ENCODE measurements at regions not wholly inside any gene's neighbourhood (a gene's known extent, or its start where the extent isn't known, plus 50 kb on each side); places are given as distances from the start of the nearest gene placed in this dataset.
A peak's percentile ranks its signal among the peaks of the same experiment; 100 is the strongest.

DNA sequence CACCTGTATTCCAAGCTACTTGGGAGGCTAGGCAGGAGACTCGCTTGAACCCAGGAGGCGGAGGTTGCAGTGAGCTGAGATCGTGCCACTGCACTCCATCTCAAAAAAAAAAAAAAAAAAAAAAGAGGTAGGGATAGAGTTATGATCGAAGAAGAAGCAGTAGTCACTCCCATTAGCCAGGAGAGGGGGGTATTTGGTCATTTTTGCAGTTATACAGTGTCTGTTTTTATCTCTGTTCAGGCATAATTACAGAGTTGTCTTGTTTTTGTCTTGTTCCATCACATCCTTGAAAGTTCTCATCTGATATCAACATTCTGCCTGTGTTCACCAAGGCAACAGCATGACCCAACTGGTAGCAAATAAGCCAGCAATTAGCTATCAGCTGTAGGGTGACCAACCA is 98.5 kb upstream of the TMPO start:
- Mint-ChIP-seq H3K27ac (no peak overlapping the region), H3K4me3 (no peak overlapping the region), H3K36me3 (no peaks in the 10 kb centered on the region), H3K4me1 (peaks cover 0 to 6% (median 0%) of the 10 kb centered on the region in 4 donors), H3K9me3 (no peaks in the 10 kb centered on the region), H3K27me3 (peaks cover 5 to 10% (median 7%) of the 10 kb centered on the region in 5 donors)
- no peak for ATAC-seq
- no peak for DNase-seq
- POLR2A ChIA-PET, result no interaction called here

DNA sequence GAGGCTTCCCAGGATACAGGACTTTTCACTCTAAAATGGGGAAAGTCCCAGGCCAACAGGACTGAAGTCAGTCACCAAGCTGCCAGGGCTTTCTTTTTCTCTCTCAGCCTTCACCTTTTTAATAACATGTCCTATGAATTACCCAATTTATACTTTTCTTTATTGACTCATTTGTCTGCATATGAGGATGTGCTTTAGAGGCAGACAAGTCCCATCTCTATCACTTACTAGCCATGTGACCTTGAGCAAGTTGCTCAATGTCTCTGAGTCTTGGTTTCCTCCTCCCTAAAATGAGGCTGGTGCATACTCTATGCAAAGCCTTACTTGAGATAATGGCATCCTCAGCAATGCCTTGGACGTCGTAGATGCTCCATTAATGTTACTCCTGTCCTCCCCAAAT is 98.1 kb upstream of the TMPO start:
- Mint-ChIP-seq H3K4me3 (no peak overlapping the region), H3K27me3 (peaks cover 5 to 11% (median 9%) of the 10 kb centered on the region in 5 donors), H3K9me3 (no peaks in the 10 kb centered on the region), H3K27ac (no peak overlapping the region), H3K36me3 (no peaks in the 10 kb centered on the region), H3K4me1 (peaks cover 0 to 6% (median 0%) of the 10 kb centered on the region in 4 donors)
- ATAC-seq, result no peak
- DNase-seq, result no peak
- POLR2A ChIA-PET, result no interaction called here

DNA sequence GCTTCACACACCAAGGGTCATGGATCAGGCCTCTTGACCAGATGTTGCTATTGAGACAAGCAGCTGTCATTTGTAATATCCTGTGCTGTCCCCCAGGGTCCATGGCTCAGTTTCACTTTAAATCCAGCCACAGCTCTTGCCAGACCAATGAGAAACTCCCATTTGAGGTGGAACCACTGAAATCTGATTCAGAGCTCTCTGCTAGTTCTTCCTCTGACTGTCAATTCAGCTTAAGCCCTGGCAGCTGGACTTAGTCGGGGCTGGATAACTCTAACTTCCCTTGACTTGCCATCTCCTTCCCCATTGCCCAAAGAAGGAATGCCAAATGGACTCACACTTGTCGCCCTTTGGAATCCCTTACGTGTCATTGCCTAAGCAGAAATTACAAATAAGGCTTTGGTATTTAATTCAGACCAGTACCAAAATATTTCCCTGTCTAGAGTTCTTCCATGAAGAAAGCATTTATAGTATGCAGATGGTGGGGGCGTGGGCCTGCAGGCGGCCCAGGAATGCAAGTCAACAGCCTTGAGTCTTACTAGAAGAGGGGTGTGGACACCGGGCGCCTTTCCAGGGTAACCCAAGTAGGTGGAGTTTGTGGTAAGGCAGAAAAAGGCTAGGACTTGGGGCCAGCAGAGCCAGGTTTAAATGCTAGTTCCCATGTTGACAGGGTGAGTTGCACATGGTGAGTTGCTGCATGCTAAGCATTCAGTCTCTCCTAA is 96.9 kb upstream of the TMPO start:
- Mint-ChIP-seq H3K27me3 (peaks cover 5 to 11% (median 9%) of the 10 kb centered on the region in 5 donors), H3K4me3 (no peak overlapping the region), H3K36me3 (no peaks in the 10 kb centered on the region), H3K27ac (no peak overlapping the region), H3K9me3 (no peaks in the 10 kb centered on the region), H3K4me1 (peaks cover 0 to 6% (median 0%) of the 10 kb centered on the region in 4 donors)
- no peak for DNase-seq
- POLR2A ChIA-PET, result no interaction called here
- no peak for ATAC-seq

- POLR2A ChIA-PET, result no interaction called here
- ATAC-seq, result no peak
Measured at GRCh38 chr12:98419081-98419794, 96.2 kb upstream of the TMPO start.

GRCh38 chr12:98419795-98420404 is 95.5 kb upstream of the TMPO start:
- POLR2A ChIA-PET, result no interaction called here
- H3K4me1 Mint-ChIP-seq, result peaks cover 0 to 10% (median under 1%) of the 10 kb centered on the region in 4 donors
- H3K9me3 Mint-ChIP-seq, result no peaks in the 10 kb centered on the region
- H3K27me3 Mint-ChIP-seq, result peaks cover under 1 to 11% (median 6%) of the 10 kb centered on the region in 5 donors
- no peak for DNase-seq
- no peak overlapping the region for H3K27ac Mint-ChIP-seq
- H3K4me3 Mint-ChIP-seq, result no peak overlapping the region
- ATAC-seq, result no peak
- H3K36me3 Mint-ChIP-seq, result no peaks in the 10 kb centered on the region

More at GRCh38 chr12:98419081-98419794, 96.2 kb upstream of the TMPO start:
- DNase-seq, result no peak
- Mint-ChIP-seq H3K36me3 (no peaks in the 10 kb centered on the region), H3K9me3 (no peaks in the 10 kb centered on the region), H3K27ac (no peak overlapping the region), H3K27me3 (peaks cover 5 to 11% (median 9%) of the 10 kb centered on the region in 5 donors), H3K4me1 (peaks cover 0 to 6% (median 0%) of the 10 kb centered on the region in 4 donors), H3K4me3 (no peak overlapping the region)

GRCh38 chr12:98420461-98420860 is 94.9 kb upstream of the TMPO start:
- no peak for DNase-seq
- Mint-ChIP-seq H3K27me3 (peaks cover 0 to 11% (median 6%) of the 10 kb centered on the region in 5 donors), H3K36me3 (no peaks in the 10 kb centered on the region), H3K27ac (no peak overlapping the region), H3K9me3 (no peaks in the 10 kb centered on the region), H3K4me1 (peaks cover 0 to 10% (median 1%) of the 10 kb centered on the region in 4 donors), H3K4me3 (no peak overlapping the region)
- POLR2A ChIA-PET, result no interaction called here
- no peak for ATAC-seq

GRCh38 chr12:98421316-98421715 is 94.1 kb upstream of the TMPO start:
- no peak for ATAC-seq
- Mint-ChIP-seq H3K4me1 (peaks cover 0 to 10% (median 1%) of the 10 kb centered on the region in 4 donors), H3K27ac (no peak overlapping the region), H3K4me3 (no peak overlapping the region), H3K9me3 (no peaks in the 10 kb centered on the region), H3K27me3 (peaks cover 0 to 11% (median 5%) of the 10 kb centered on the region in 5 donors), H3K36me3 (no peaks in the 10 kb centered on the region)
- DNase-seq, result no peak
- POLR2A ChIA-PET, result no interaction called here

DNA sequence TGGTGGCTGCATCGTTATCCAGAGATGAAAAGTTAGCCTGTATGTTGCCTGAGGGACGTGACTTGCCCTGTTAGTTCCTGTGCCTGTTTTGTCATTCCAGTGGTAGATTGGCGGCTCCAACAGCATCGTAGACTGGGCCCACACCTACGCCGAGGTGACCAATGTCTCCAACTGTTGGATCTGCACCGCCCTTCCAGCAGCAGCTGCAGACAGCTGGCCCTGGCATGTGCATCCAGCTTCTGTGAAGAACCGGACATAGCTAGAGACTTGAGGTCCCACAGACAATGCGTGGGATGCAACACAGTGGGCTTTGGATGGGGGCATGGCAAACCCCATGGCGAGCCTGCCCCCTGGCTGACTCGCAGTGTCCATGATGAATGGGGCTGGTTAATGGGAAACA is 93.0 kb upstream of the TMPO start:
- Mint-ChIP-seq H3K27ac (no peak overlapping the region), H3K36me3 (no peaks in the 10 kb centered on the region), H3K9me3 (no peaks in the 10 kb centered on the region), H3K27me3 (peaks cover 0 to 9% (median 2%) of the 10 kb centered on the region in 5 donors), H3K4me3 (no peak overlapping the region), H3K4me1 (peaks cover 0 to 10% (median 1%) of the 10 kb centered on the region in 4 donors)
- ATAC-seq, result no peak
- POLR2A ChIA-PET, result no interaction called here
- DNase-seq, result no peak

DNA sequence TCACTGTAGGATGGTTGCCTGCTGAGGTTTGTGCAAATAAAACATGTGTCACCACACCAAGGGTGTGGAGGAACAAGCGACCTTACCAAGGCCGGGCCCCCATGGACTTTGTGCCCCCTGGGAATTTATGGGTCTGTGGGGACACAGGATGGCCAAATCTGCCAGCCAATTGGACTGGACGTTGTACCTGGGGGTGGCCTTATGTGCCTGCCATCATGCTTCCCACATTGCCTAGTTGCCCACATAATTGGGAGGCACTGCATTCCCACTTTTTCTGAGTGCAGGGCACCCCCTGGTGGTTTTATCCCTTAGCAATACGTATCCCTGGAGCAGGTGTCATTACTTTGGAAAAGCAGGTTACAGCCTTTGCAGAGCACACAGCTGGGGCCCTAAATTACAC is 92.6 kb upstream of the TMPO start:
- no peak for DNase-seq
- Mint-ChIP-seq H3K9me3 (no peaks in the 10 kb centered on the region), H3K27me3 (peaks cover 0 to 7% (median 0%) of the 10 kb centered on the region in 5 donors), H3K4me1 (peaks cover 0 to 10% (median 1%) of the 10 kb centered on the region in 4 donors), H3K27ac (no peak overlapping the region), H3K36me3 (no peaks in the 10 kb centered on the region), H3K4me3 (no peak overlapping the region)
- ATAC-seq, result no peak
- POLR2A ChIA-PET, result no interaction called here

GRCh38 chr12:98423963-98424362 is 91.4 kb upstream of the TMPO start:
- POLR2A ChIA-PET, result no interaction called here
- Mint-ChIP-seq H3K27me3 (peaks cover 0 to 7% (median 0%) of the 10 kb centered on the region in 5 donors), H3K4me3 (no peak overlapping the region), H3K4me1 (peaks cover 0 to 7% (median 1%) of the 10 kb centered on the region in 4 donors), H3K9me3 (no peaks in the 10 kb centered on the region), H3K36me3 (no peaks in the 10 kb centered on the region), H3K27ac (no peak overlapping the region)
- ATAC-seq (no peak), DNase-seq (no peak)

DNA sequence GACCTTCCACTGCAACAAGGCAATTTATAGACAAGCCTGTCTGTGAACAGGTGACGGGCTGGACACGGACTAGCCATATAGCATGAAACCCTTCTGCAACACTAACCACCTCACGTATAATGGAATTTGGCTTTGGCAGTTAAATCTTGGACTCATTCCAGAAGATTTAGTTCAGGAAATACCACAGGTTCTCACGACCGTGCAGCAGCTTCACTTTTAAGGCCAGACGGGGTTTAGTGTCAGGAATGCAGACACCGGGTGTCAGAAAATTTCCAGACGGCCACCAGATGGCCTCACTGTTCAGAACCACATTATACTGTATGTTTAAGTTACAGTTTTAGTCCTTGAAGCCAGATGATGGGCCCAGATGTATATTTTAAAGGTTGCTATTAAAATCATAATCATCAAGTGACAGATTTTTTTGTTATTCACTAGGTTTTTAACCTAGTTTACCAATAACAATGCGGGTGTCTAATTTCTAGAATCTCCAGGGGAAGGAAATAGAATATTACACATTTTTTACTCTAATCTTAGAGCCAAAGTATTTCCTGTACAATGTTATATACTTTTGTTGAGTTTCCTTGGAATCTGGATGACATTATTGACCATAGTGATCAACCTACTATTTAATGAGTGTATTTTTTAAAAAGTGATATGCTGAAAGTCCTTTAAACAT is 90.5 kb upstream of the TMPO start:
- Mint-ChIP-seq H3K4me1 (peaks cover 0 to 4% (median 1%) of the 10 kb centered on the region in 4 donors), H3K36me3 (no peaks in the 10 kb centered on the region), H3K9me3 (no peaks in the 10 kb centered on the region), H3K4me3 (no peak overlapping the region), H3K27ac (no peak overlapping the region), H3K27me3 (peaks cover 0 to 6% (median 0%) of the 10 kb centered on the region in 5 donors)
- peak in 9 of 10 donors; percentile 15 to 48 (median 36) for DNase-seq
- POLR2A ChIA-PET, result no interaction called here
- ATAC-seq, result peak; percentile 67 to 81

- DNase-seq (no peak), ATAC-seq (no peak)
- Mint-ChIP-seq H3K4me3 (no peak overlapping the region), H3K36me3 (no peaks in the 10 kb centered on the region), H3K27me3 (peaks cover 0 to 5% (median 0%) of the 10 kb centered on the region in 5 donors), H3K27ac (no peak overlapping the region), H3K9me3 (no peaks in the 10 kb centered on the region), H3K4me1 (peaks cover 0 to 4% (median 1%) of the 10 kb centered on the region in 4 donors)
- POLR2A ChIA-PET, result interaction anchor here (1.0 kb wide), 1 partner anchor 90 kb away, joined by 3 read pairs; no protein-coding TSS in a partner anchor
Measured at GRCh38 chr12:98425859-98426258, 89.5 kb upstream of the TMPO start.

All from naive thymus-derived CD8-positive, alpha-beta T cell (primary cell).